Stomach (tissue), 8 donors: ENCODE measurements at regions not wholly inside any gene's neighbourhood (a gene's known extent, or its start where the extent isn't known, plus 50 kb on each side); places are given as distances from the start of the nearest gene placed in this dataset.

Source experiments
- DNase-seq, 2 donors: peaks; one replicate each; pipeline versions ENCODE4 v3.0.0 to v3.0.0-alpha.2; 2013 to 2019
- H3K27ac ChIP-seq, 5 donors: fragments of 200-600 bp in 4 of 5; sonication (generic) in 4 of 5; one replicate each; pipeline ENCODE4 v1.5.1; 2013 to 2019; ENCODE audit warnings: mild to moderate bottlenecking in 1 of 5, moderate library complexity in 1 of 5
- H3K27me3 ChIP-seq, 3 donors: fragments of 200-600 bp; sonication (generic); one replicate each; pipeline ENCODE4 v1.5.1; 2017 to 2019; ENCODE audit warnings: mixed run types in 1 of 3
- H3K36me3 ChIP-seq, 4 donors: fragments of 200-600 bp; sonication (generic); 1 replicate in 3 of 4; 2 replicates in 1 of 4; pipeline ENCODE4 v1.5.1; 2016 to 2019
- H3K4me1 ChIP-seq, 4 donors: fragments of 200-600 bp; sonication (generic); one replicate each; pipeline ENCODE4 v1.5.1; 2016 to 2019
- H3K4me3 ChIP-seq, 4 donors: fragments of 200-600 bp; sonication (generic) in 3 of 4; one replicate each; pipeline ENCODE4 v1.5.1; 2016 to 2019; ENCODE audit warnings: mild to moderate bottlenecking in 1 of 4
- H3K9me3 ChIP-seq, 4 donors: fragments of 200-600 bp; sonication (generic); one replicate each; pipeline ENCODE4 v1.5.1; 2016 to 2019
- CTCF ChIP-seq, 7 experiments: fragments of 450-650 bp in 4 of 7; fragments of 200-600 bp in 3 of 7; sonication (generic) in 3 of 7; IDR thresholded peaks; one replicate each; pipeline ENCODE4 v1.5.1; 2016 to 2019; ENCODE audit warnings: antibody characterized with exemption in 7 of 7, control low read depth in 2 of 7, mild to moderate bottlenecking in 1 of 7
- EP300 ChIP-seq: sonication (generic); formaldehyde crosslinking; IDR thresholded peaks from one replicate; pipeline ENCODE4 v1.6.1; 2017; ENCODE audit warnings: antibody characterized with exemption
- POLR2A ChIP-seq, 4 donors: fragments of 450-650 bp; IDR thresholded peaks; one replicate each; pipeline ENCODE4 v1.6.1; 2016; ENCODE audit warnings: antibody characterized with exemption in 4 of 4, control low read depth in 2 of 4, mild to moderate bottlenecking in 1 of 4, moderate library complexity in 1 of 4
- POLR2AphosphoS5 ChIP-seq, 3 donors: sonication (generic); formaldehyde crosslinking; IDR thresholded peaks; one replicate each; pipeline ENCODE4 v1.6.1; 2016; ENCODE audit warnings: antibody characterized with exemption in 3 of 3
- WGBS, 5 donors: extraction: QIAGEN DNeasy Blood & Tissue Kit in 3 of 5; methylation state at CpG; one replicate each; pipeline versions ENCODE4 v1.1.5 to v1.1.7; 2013 to 2018; 5-methylcytosine and 5-hydroxymethylcytosine counted together
- intact Hi-C: fragments of 100-400 bp; cut with DNase I; formaldehyde crosslinking; loops from one replicate; pipeline ENCODE4 v1.15.1; 2023; ENCODE audit warnings: low total_unique reads
- donor health status: healthy with polysubstance abuse.
- donor health status: Bipolar disorder and iron deficiency.
- donor health status: healthy.

- Histone ChIP-seq H3K27me3 (peaks cover 0 to 25% (median 0%) of the 10 kb centered on the region in 3 donors), H3K27ac (no peak overlapping the region), H3K4me3 (no peak overlapping the region), H3K4me1 (peaks cover 0 to 6% (median 3%) of the 10 kb centered on the region in 4 donors), H3K9me3 (no peaks in the 10 kb centered on the region), H3K36me3 (no peaks in the 10 kb centered on the region)
- DNase-seq, result peak; percentile 73 to 94
- TF ChIP-seq POLR2A (IDR thresholded peaks at IDR 0.05) (no peak), EP300 (no peak), CTCF (IDR thresholded peaks at IDR 0.05) (peak in 5 of 7 experiments; percentile 59 to 87 (median 66)), POLR2AphosphoS5 (IDR thresholded peaks at IDR 0.05) (peak in 2 of 3 donors; percentile 20 to 82)
- intact Hi-C loops, result loop anchor here (5.0 kb wide), 1 partner anchor 297 kb away; the partner anchor contains the start of gene PDGFRA
- WGBS, 5 donors, result 27 to 36% (median 34%) methylated on average over 8 of the region's 8 CpGs
Measured at GRCh38 chr4:53929955-53930798, 134.2 kb downstream of the CHIC2 start.

- Histone ChIP-seq H3K9me3 (no peaks in the 10 kb centered on the region), H3K27ac (no peak overlapping the region), H3K4me1 (peaks cover 0 to 6% (median 3%) of the 10 kb centered on the region in 4 donors), H3K4me3 (no peak overlapping the region), H3K27me3 (peaks cover 0 to 29% (median 0%) of the 10 kb centered on the region in 3 donors), H3K36me3 (no peaks in the 10 kb centered on the region)
- intact Hi-C loops, result loop anchor here (5.0 kb wide), 1 partner anchor 298 kb away; the partner anchor contains the start of gene PDGFRA
- no peak for DNase-seq
- 65 to 74% (median 70%) methylated on average over 4 of the region's 4 CpGs for WGBS, 5 donors
- TF ChIP-seq POLR2AphosphoS5 (IDR thresholded peaks at IDR 0.05), result no peak
- TF ChIP-seq CTCF (IDR thresholded peaks at IDR 0.05), result no peak
- no peak for TF ChIP-seq POLR2A (IDR thresholded peaks at IDR 0.05)
- TF ChIP-seq EP300, result no peak
Measured at GRCh38 chr4:53929311-53929710, 135.1 kb downstream of the CHIC2 start.

GRCh38 chr4:53928825-53929224 is 135.6 kb downstream of the CHIC2 start:
- Histone ChIP-seq H3K27me3 (peaks cover 0 to 29% (median 0%) of the 10 kb centered on the region in 3 donors), H3K9me3 (no peaks in the 10 kb centered on the region), H3K36me3 (no peaks in the 10 kb centered on the region), H3K4me3 (no peak overlapping the region), H3K4me1 (peaks cover 0 to 6% (median 3%) of the 10 kb centered on the region in 4 donors), H3K27ac (peak overlapping the region in 1 of 5 donors; percentile 9)
- DNase-seq, result no peak
- intact Hi-C loops, result loop anchor here (5.0 kb wide), 1 partner anchor 298 kb away; the partner anchor contains the start of gene PDGFRA
- TF ChIP-seq POLR2A (IDR thresholded peaks at IDR 0.05), result no peak
- no peak for TF ChIP-seq EP300
- no peak for TF ChIP-seq POLR2AphosphoS5 (IDR thresholded peaks at IDR 0.05)
- no peak for TF ChIP-seq CTCF (IDR thresholded peaks at IDR 0.05)

- no peak overlapping the region for H3K27ac ChIP-seq
- DNase-seq, result no peak
- H3K4me3 ChIP-seq, result no peak overlapping the region
- intact Hi-C loops, result loop anchor here (5.0 kb wide), 1 partner anchor 302 kb away; the partner anchor contains the start of gene PDGFRA
- TF ChIP-seq EP300, result no peak
- TF ChIP-seq POLR2A (IDR thresholded peaks at IDR 0.05), result no peak
- TF ChIP-seq POLR2AphosphoS5 (IDR thresholded peaks at IDR 0.05), result no peak
- no peak for TF ChIP-seq CTCF (IDR thresholded peaks at IDR 0.05)
- no peaks in the 10 kb centered on the region for H3K36me3 ChIP-seq
- WGBS, 5 donors, result 69 to 89% (median 74%) methylated on average over 1 to 2 of the region's 2 CpGs
- H3K4me1 ChIP-seq, result peaks cover 0 to 6% (median 2%) of the 10 kb centered on the region in 4 donors
- no peaks in the 10 kb centered on the region for H3K9me3 ChIP-seq
- peaks cover 0 to 14% (median 0%) of the 10 kb centered on the region in 3 donors for H3K27me3 ChIP-seq
Measured at GRCh38 chr4:53925050-53925605, 139.3 kb downstream of the CHIC2 start.
